PC-9 (cell line): ENCODE measurements at regions not wholly inside any gene's neighbourhood (a gene's known extent, or its start where the extent isn't known, plus 50 kb on each side); places are given as distances from the start of the nearest gene placed in this dataset.

Experiments
- BruUV-seq: library from RNA; stranded (reverse); fragments of 400-500 nt; replicated peaks from 2 replicates; lab custom pipeline; 2021; lab: Mats Ljungman, UMichigan
- CTCF ChIA-PET: fragments of 300-600 bp; sonication (Branson Sonifier 250); formaldehyde crosslinking; loops from one replicate; lab custom pipeline; 2022; ENCODE audit warnings: antibody characterized with exemption; lab: Charles Lee
- POLR2A ChIA-PET: fragments of 300-600 bp; sonication (Branson Sonifier 250); formaldehyde crosslinking; loops from one replicate; lab custom pipeline; 2022; ENCODE audit warnings: antibody characterized with exemption; ENCODE audit not compliant: unreplicated experiment; lab: Charles Lee
- DNase-seq, 2 experiments: peaks; one replicate each; pipeline versions ENCODE4 v3.0.0 to v3.0.0-alpha.2; 2015 to 2022; ENCODE audit warnings: mixed read lengths in 1 of 2
- H2AFZ ChIP-seq: fragments of 200-600 bp; sonication (generic); 2 replicates; pipeline ENCODE4 v1.8.1; 2017; ENCODE audit warnings: antibody characterized with exemption
- H3F3A ChIP-seq: fragments of 200-600 bp; sonication (generic); 2 replicates; pipeline ENCODE4 v1.8.1; 2017; ENCODE audit warnings: antibody characterized with exemption, mild to moderate bottlenecking, low read depth; ENCODE audit not compliant: insufficient read depth
- H3K27ac ChIP-seq: fragments of 200-600 bp; sonication (generic); 2 replicates; pipeline ENCODE4 v1.6.1; 2016; ENCODE audit warnings: mixed run types
- H3K27me3 ChIP-seq: fragments of 200-600 bp; sonication (generic); 2 replicates; pipeline ENCODE4 v1.6.1; 2016; ENCODE audit warnings: low read depth, mixed run types; ENCODE audit not compliant: insufficient read depth
- H3K36me3 ChIP-seq: fragments of 200-600 bp; sonication (generic); 2 replicates; pipeline ENCODE4 v1.6.1; 2016; ENCODE audit warnings: low read depth, mixed run types
- H3K4me1 ChIP-seq: fragments of 200-600 bp; sonication (generic); replicated peaks from 2 replicates; pipeline ENCODE4 v1.6.1; 2016; ENCODE audit warnings: mixed run types; ENCODE audit not compliant: insufficient read depth
- H3K4me2 ChIP-seq: fragments of 200-600 bp; sonication (generic); 2 replicates; pipeline ENCODE4 v1.6.1; 2017; ENCODE audit warnings: mixed run types
- H3K4me3 ChIP-seq: fragments of 200-600 bp; sonication (generic); 2 replicates; pipeline ENCODE4 v1.6.1; 2016; ENCODE audit warnings: mixed run types
- H3K79me2 ChIP-seq: fragments of 200-600 bp; sonication (generic); 2 replicates; pipeline ENCODE4 v1.6.1; 2017; ENCODE audit warnings: low read depth, mixed run types
- H3K9me2 ChIP-seq: fragments of 200-600 bp; sonication (generic); 2 replicates; pipeline ENCODE4 v1.8.1; 2017; ENCODE audit warnings: mild to moderate bottlenecking; ENCODE audit not compliant: insufficient read depth
- H3K9me3 ChIP-seq: fragments of 200-600 bp; sonication (generic); 2 replicates; pipeline ENCODE4 v1.8.1; 2016; ENCODE audit warnings: low read depth; ENCODE audit not compliant: insufficient read depth
- H4K20me1 ChIP-seq: fragments of 200-600 bp; sonication (generic); 2 replicates; pipeline ENCODE4 v1.8.1; 2017; ENCODE audit not compliant: insufficient read depth
- EZH2 ChIP-seq: fragments of 200-600 bp; sonication (generic); IDR thresholded peaks from 2 replicates; pipeline ENCODE4 v1.8.0; 2017; ENCODE audit warnings: antibody characterized with exemption, low read depth
- intact Hi-C: fragments of 100-400 bp; cut with micrococcal nuclease; formaldehyde crosslinking; loops from one replicate; pipeline ENCODE4 v1.10.0; 2022; ENCODE audit not compliant: unreplicated experiment
- TF ChIP-seq, protein P1 (sequence below): fragments of 200-600 bp; sonication (generic); conservative IDR thresholded peaks from 2 replicates; pipeline ENCODE4 v1.6.1; 2017; ENCODE audit warnings: mixed run types, antibody characterized with exemption, mild to moderate bottlenecking, moderate library complexity

DNA sequence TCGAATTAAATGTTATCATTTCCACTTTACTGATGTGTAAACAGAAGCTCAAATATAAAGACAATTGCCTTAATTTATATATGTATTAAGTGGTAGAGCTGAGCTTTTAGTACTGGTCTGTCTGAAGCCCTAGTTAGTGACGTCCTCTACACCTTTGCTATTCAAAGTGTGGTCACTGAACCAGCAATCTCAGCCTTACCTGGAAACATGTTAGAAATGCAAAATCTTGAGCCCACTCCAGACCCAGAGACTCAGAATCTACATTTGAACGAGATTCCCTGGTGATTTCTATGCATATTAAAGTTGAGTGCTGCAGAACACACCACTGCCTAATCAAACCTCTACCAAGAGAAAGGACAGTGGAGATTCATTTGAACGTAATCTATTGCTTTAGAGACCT is 88.3 kb upstream of the MPDZ start:
- no peaks in the 10 kb centered on the region for H3K36me3 ChIP-seq
- H3K4me2 ChIP-seq, result no peak overlapping the region
- no peak for DNase-seq
- H3K9me2 ChIP-seq, result no peaks in the 10 kb centered on the region
- no peaks in the 10 kb centered on the region for H3K27me3 ChIP-seq
- no peaks in the 10 kb centered on the region for H4K20me1 ChIP-seq
- no peaks in the 10 kb centered on the region for H3K4me1 ChIP-seq
- no TSS peak for BruUV-seq
- intact Hi-C loops, result no loop called here
- TF ChIP-seq EZH2, result no peak
- TF ChIP-seq, protein P1, sequence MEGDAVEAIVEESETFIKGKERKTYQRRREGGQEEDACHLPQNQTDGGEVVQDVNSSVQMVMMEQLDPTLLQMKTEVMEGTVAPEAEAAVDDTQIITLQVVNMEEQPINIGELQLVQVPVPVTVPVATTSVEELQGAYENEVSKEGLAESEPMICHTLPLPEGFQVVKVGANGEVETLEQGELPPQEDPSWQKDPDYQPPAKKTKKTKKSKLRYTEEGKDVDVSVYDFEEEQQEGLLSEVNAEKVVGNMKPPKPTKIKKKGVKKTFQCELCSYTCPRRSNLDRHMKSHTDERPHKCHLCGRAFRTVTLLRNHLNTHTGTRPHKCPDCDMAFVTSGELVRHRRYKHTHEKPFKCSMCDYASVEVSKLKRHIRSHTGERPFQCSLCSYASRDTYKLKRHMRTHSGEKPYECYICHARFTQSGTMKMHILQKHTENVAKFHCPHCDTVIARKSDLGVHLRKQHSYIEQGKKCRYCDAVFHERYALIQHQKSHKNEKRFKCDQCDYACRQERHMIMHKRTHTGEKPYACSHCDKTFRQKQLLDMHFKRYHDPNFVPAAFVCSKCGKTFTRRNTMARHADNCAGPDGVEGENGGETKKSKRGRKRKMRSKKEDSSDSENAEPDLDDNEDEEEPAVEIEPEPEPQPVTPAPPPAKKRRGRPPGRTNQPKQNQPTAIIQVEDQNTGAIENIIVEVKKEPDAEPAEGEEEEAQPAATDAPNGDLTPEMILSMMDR, result no peak
- ChIA-PET CTCF (no interaction called here), POLR2A (no interaction called here)
- H3K79me2 ChIP-seq, result no peaks in the 10 kb centered on the region
- H3F3A ChIP-seq, result no peaks in the 10 kb centered on the region
- H3K9me3 ChIP-seq, result no peaks in the 10 kb centered on the region
- H3K27ac ChIP-seq, result no peak overlapping the region
- H3K4me3 ChIP-seq, result no peak overlapping the region
- H2AFZ ChIP-seq, result no peak overlapping the region

- Histone ChIP-seq H3K79me2 (no peaks in the 10 kb centered on the region), H3K4me2 (no peak overlapping the region), H3K4me3 (no peak overlapping the region), H3K36me3 (no peaks in the 10 kb centered on the region), H3K27ac (no peak overlapping the region), H4K20me1 (no peaks in the 10 kb centered on the region), H2AFZ (no peak overlapping the region), H3K27me3 (no peaks in the 10 kb centered on the region), H3F3A (no peaks in the 10 kb centered on the region), H3K4me1 (no peaks in the 10 kb centered on the region), H3K9me2 (no peaks in the 10 kb centered on the region), H3K9me3 (no peaks in the 10 kb centered on the region)
- BruUV-seq, result no TSS peak
- intact Hi-C loops, result no loop called here
- DNase-seq, result no peak
- ChIA-PET CTCF (no interaction called here), POLR2A (no interaction called here)
- TF ChIP-seq EZH2, result no peak
- TF ChIP-seq, protein P1, result no peak
Observed at GRCh38 chr9:13364271-13365000, 84.9 kb upstream of the MPDZ start.

GRCh38 chr9:13361076-13361475 is 81.6 kb upstream of the MPDZ start:
- Histone ChIP-seq H3K4me2 (no peak overlapping the region), H4K20me1 (no peaks in the 10 kb centered on the region), H3K27ac (no peak overlapping the region), H3K9me2 (no peaks in the 10 kb centered on the region), H3K9me3 (no peaks in the 10 kb centered on the region), H3K36me3 (no peaks in the 10 kb centered on the region), H3K27me3 (no peaks in the 10 kb centered on the region), H3K79me2 (no peaks in the 10 kb centered on the region), H3K4me1 (no peaks in the 10 kb centered on the region), H2AFZ (no peak overlapping the region), H3F3A (no peaks in the 10 kb centered on the region), H3K4me3 (no peak overlapping the region)
- ChIA-PET CTCF (no interaction called here), POLR2A (no interaction called here)
- no peak for DNase-seq
- intact Hi-C loops, result no loop called here
- no TSS peak for BruUV-seq
- TF ChIP-seq EZH2, result no peak
- TF ChIP-seq, protein P1, result no peak
